AG04449 (cell line): ENCODE measurements at regions not wholly inside any gene's neighbourhood (a gene's known extent, or its start where the extent isn't known, plus 50 kb on each side); places are given as distances from the start of the nearest gene placed in this dataset.

Experiments used
- CTCF ChIA-PET: fragments of 350-600 bp; formaldehyde crosslinking; extraction: SDS; loops from one replicate; lab custom pipeline; 2021; ENCODE audit warnings: antibody characterized with exemption; lab: Yijun Ruan, JAX
- POLR2A ChIA-PET: fragments of 400-600, 350-600 bp; formaldehyde crosslinking; extraction: SDS; loops from one replicate; lab custom pipeline; 2020; ENCODE audit warnings: antibody characterized with exemption, inconsistent platforms; lab: Yijun Ruan, JAX
- DNase-seq: peaks from one replicate; pipeline ENCODE4 v3.0.0-alpha.2; 2010; ENCODE audit warnings: low read depth, low spot score
- H3K4me3 ChIP-seq: 2 replicates; pipeline ENCODE4 v1.5.1; 2011; ENCODE audit warnings: low read depth, mild to moderate bottlenecking, control low read depth, low read length
- CTCF ChIP-seq: IDR thresholded peaks from one replicate; pipeline ENCODE4 v1.5.1; 2011; ENCODE audit warnings: mild to moderate bottlenecking, moderate library complexity, low read length, control low read depth, inconsistent platforms; ENCODE audit not compliant: insufficient read depth; ENCODE audit errors: missing control alignments

GRCh38 chr5:142395334-142395733 is 70.5 kb upstream of the SPRY4 start:
- TF ChIP-seq CTCF, result no peak
- no peak overlapping the region for H3K4me3 ChIP-seq
- ChIA-PET CTCF (no interaction called here), POLR2A (no interaction called here)
- DNase-seq, result no peak

GRCh38 chr5:142391058-142391845 is 66.4 kb upstream of the SPRY4 start:
- CTCF ChIA-PET, result no interaction called here

GRCh38 chr5:142390334-142390733 is 65.5 kb upstream of the SPRY4 start:
- CTCF ChIA-PET, result no interaction called here
- no peak overlapping the region for H3K4me3 ChIP-seq
- TF ChIP-seq CTCF, result no peak
- no peak for DNase-seq
- POLR2A ChIA-PET, result no interaction called here

More at GRCh38 chr5:142391058-142391845, 66.4 kb upstream of the SPRY4 start:
- TF ChIP-seq CTCF, result no peak
- DNase-seq, result no peak
- H3K4me3 ChIP-seq, result no peak overlapping the region
- POLR2A ChIA-PET, result no interaction called here

GRCh38 chr5:142388696-142389095 is 63.9 kb upstream of the SPRY4 start:
- ChIA-PET POLR2A (no interaction called here), CTCF (interaction anchor here (1.1 kb wide), 1 partner anchor 1803 kb away, joined by 3 read pairs; no protein-coding TSS in a partner anchor)
- no peak for DNase-seq
- no peak overlapping the region for H3K4me3 ChIP-seq
- TF ChIP-seq CTCF, result no peak

GRCh38 chr5:142387024-142387682 is 62.3 kb upstream of the SPRY4 start:
- H3K4me3 ChIP-seq, result no peak overlapping the region
- DNase-seq, result no peak
- ChIA-PET CTCF (interaction anchor here (2.1 kb wide), 1 partner anchor 162 kb away, joined by 10 read pairs; no protein-coding TSS in a partner anchor), POLR2A (interaction anchor here (1.2 kb wide), 1 partner anchor 31 kb away, joined by 4 read pairs; no protein-coding TSS in a partner anchor)
- no peak for TF ChIP-seq CTCF
